ENCODE measurements at regions not wholly inside any gene's neighbourhood (a gene's known extent, or its start where the extent isn't known, plus 50 kb on each side); places are given as distances from the start of the nearest gene placed in this dataset.

GRCh38 chr2:217551252-217551899 lies 451.4 kb downstream of the TNS1 start:
- TF ChIP-seq EZH2phosphoT487 (IDR thresholded peaks at IDR 0.05; ENCODE audit: borderline replicate concordance, low read length) = no peak
- TF ChIP-seq, protein P1, sequence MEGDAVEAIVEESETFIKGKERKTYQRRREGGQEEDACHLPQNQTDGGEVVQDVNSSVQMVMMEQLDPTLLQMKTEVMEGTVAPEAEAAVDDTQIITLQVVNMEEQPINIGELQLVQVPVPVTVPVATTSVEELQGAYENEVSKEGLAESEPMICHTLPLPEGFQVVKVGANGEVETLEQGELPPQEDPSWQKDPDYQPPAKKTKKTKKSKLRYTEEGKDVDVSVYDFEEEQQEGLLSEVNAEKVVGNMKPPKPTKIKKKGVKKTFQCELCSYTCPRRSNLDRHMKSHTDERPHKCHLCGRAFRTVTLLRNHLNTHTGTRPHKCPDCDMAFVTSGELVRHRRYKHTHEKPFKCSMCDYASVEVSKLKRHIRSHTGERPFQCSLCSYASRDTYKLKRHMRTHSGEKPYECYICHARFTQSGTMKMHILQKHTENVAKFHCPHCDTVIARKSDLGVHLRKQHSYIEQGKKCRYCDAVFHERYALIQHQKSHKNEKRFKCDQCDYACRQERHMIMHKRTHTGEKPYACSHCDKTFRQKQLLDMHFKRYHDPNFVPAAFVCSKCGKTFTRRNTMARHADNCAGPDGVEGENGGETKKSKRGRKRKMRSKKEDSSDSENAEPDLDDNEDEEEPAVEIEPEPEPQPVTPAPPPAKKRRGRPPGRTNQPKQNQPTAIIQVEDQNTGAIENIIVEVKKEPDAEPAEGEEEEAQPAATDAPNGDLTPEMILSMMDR (IDR thresholded peaks at IDR 0.05; ENCODE audit: low read depth, low read length, poor library complexity, severe bottlenecking) = no peak
- H3K9me2 ChIP-seq (replicated peaks; ENCODE audit: control insufficient read depth, low read length) = no peaks in the 10 kb centered on the region

GRCh38 chr2:217539126-217539525 lies 463.7 kb downstream of the TNS1 start:
- Histone ChIP-seq H3K27me3 (ENCODE audit: control insufficient read depth, low read length) (no peaks in the 10 kb centered on the region), H3F3A (ENCODE audit: control insufficient read depth, insufficient read depth) (no peaks in the 10 kb centered on the region), H3K9me2 (replicated peaks; ENCODE audit: control insufficient read depth, low read length) (no peaks in the 10 kb centered on the region), H4K20me1 (ENCODE audit: control insufficient read depth, insufficient read depth, low read depth, low read length) (no peaks in the 10 kb centered on the region), H3K9me3 (ENCODE audit: control insufficient read depth, insufficient read depth, low read length) (no peaks in the 10 kb centered on the region), H3K79me2 (ENCODE audit: control insufficient read depth, low read length) (no peaks in the 10 kb centered on the region), H3K4me2 (ENCODE audit: low read length) (no peak overlapping the region), H3K27ac (ENCODE audit: low read depth, low read length) (no peak overlapping the region), H3K36me3 (ENCODE audit: control insufficient read depth, low read length) (no peaks in the 10 kb centered on the region), H3K4me1 (ENCODE audit: control insufficient read depth, low read length) (no peaks in the 10 kb centered on the region), H3K4me3 (ENCODE audit: low read length) (no peak overlapping the region)
- TF ChIP-seq, protein P1 (IDR thresholded peaks at IDR 0.05; ENCODE audit: low read depth, low read length, poor library complexity, severe bottlenecking) = no peak
- TF ChIP-seq EZH2phosphoT487 (IDR thresholded peaks at IDR 0.05; ENCODE audit: borderline replicate concordance, low read length) = no peak

More at GRCh38 chr2:217551252-217551899, 451.4 kb downstream of the TNS1 start:
- H3K79me2 ChIP-seq (ENCODE audit: control insufficient read depth, low read length) = no peaks in the 10 kb centered on the region
- no peaks in the 10 kb centered on the region for H3F3A ChIP-seq (ENCODE audit: control insufficient read depth, insufficient read depth)
- H3K27me3 ChIP-seq (ENCODE audit: control insufficient read depth, low read length) = 0 out of 2 replicates have a peak, but pooled peaks cover 10% of the 10 kb centered on the region
- no peaks in the 10 kb centered on the region for H3K4me1 ChIP-seq (ENCODE audit: control insufficient read depth, low read length)
- no peaks in the 10 kb centered on the region for H4K20me1 ChIP-seq (ENCODE audit: control insufficient read depth, insufficient read depth, low read depth, low read length)
- H3K9me3 ChIP-seq (ENCODE audit: control insufficient read depth, insufficient read depth, low read length) = no peaks in the 10 kb centered on the region
- H3K4me3 ChIP-seq (ENCODE audit: low read length) = no peak overlapping the region
- no peak overlapping the region for H3K27ac ChIP-seq (ENCODE audit: low read depth, low read length)
- H3K4me2 ChIP-seq (ENCODE audit: low read length) = no peak overlapping the region
- no peaks in the 10 kb centered on the region for H3K36me3 ChIP-seq (ENCODE audit: control insufficient read depth, low read length)

DNA sequence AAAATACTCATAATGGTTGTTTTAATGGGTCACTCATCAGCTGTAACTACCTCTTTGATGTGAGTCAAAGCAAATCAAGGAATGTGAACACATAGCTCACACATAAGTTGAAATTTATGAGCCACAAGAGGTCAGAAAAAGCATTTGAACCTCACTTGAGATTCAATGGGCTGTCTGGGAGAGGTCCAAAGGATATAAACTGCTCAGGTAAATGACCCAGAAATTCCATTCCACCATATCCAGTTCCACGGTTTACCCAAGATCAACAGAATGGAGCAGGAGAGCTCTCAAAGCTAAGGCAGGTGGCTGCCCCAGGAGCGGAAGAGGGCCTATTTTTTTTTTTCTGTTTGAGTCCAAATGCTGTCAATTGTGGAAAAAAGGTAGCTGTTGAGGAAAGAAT lies 464.1 kb downstream of the TNS1 start:
- Histone ChIP-seq H3K27ac (ENCODE audit: low read depth, low read length) (no peak overlapping the region), H3K79me2 (ENCODE audit: control insufficient read depth, low read length) (no peaks in the 10 kb centered on the region), H3K36me3 (ENCODE audit: control insufficient read depth, low read length) (no peaks in the 10 kb centered on the region), H3K4me1 (ENCODE audit: control insufficient read depth, low read length) (no peaks in the 10 kb centered on the region), H3F3A (ENCODE audit: control insufficient read depth, insufficient read depth) (no peaks in the 10 kb centered on the region), H3K4me2 (ENCODE audit: low read length) (no peak overlapping the region), H3K27me3 (ENCODE audit: control insufficient read depth, low read length) (no peaks in the 10 kb centered on the region), H3K4me3 (ENCODE audit: low read length) (no peak overlapping the region), H4K20me1 (ENCODE audit: control insufficient read depth, insufficient read depth, low read depth, low read length) (no peaks in the 10 kb centered on the region), H3K9me2 (replicated peaks; ENCODE audit: control insufficient read depth, low read length) (no peaks in the 10 kb centered on the region), H3K9me3 (ENCODE audit: control insufficient read depth, insufficient read depth, low read length) (no peaks in the 10 kb centered on the region)
- TF ChIP-seq EZH2phosphoT487 (IDR thresholded peaks at IDR 0.05; ENCODE audit: borderline replicate concordance, low read length) = no peak
- TF ChIP-seq, protein P1 (IDR thresholded peaks at IDR 0.05; ENCODE audit: low read depth, low read length, poor library complexity, severe bottlenecking) = no peak

Data from DOHH2 (cell line).